ENCODE measurements at regions not wholly inside any gene's neighbourhood (a gene's known extent, or its start where the extent isn't known, plus 50 kb on each side); places are given as distances from the start of the nearest gene placed in this dataset.
"Not testable (repeated sequence)": the region's sequence is repeated elsewhere in the genome, so short reads cannot be mapped to it uniquely, and the experiment has no call there.

DNA sequence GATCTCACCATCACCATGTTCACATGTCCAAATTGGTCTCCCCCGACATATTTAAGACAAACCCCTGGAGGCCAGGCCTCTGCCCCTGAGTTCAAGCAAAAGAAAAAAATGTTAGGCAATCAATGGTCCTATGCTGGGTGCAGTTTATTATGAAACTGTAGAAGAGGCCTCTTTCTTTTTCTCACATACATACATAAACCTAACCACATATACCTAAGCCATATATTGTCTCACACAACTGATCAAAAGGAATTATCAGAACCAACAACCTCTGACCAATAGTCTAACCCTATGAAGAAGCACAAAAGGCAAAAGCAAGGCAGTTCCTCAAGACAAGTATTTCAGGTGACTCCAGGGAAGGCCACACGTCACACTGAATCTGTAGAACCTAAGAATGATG lies 49.9 kb downstream of the ILRUN start:
- H3K4me3 ChIP-seq (ENCODE audit: low read length), result no peak overlapping the region
- no peaks in the 10 kb centered on the region for H3K27me3 ChIP-seq (replicated peaks; ENCODE audit: control insufficient read depth, insufficient read depth, low read length)
- peaks cover 7% of the 10 kb centered on the region for H3K4me1 ChIP-seq (ENCODE audit: control insufficient read depth, insufficient read depth, low read length)
- no peaks in the 10 kb centered on the region for H3K9me3 ChIP-seq (ENCODE audit: control insufficient read depth, low read length)
- H3K36me3 ChIP-seq (ENCODE audit: control insufficient read depth, insufficient read depth, low read length, severe bottlenecking), result peaks cover 45% of the 10 kb centered on the region
- H3K9ac ChIP-seq (ENCODE audit: low read length), result no peak overlapping the region
- no peak for DNase-seq (ENCODE audit: low read depth)

DNA sequence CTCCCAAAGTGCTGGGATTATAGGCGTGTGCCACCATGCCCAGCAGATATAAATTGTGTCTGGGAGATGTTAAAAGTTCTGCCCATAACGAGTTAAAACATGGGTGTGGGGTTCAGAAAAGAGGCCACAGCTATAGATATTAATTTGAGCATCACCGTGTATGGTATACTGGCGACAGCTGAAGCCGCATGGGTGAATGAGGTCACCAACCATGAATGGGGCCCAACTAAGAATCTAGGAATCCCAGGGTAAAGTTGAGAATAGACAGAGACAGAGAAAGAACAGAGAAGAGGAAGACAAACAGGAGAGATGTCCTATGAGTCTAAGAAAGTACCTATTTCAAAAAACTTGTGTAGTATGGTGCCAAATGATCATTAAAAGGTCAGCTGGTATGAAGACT lies 50.9 kb downstream of the ILRUN start:
- no peak for DNase-seq (ENCODE audit: low read depth)
- no peak overlapping the region for H3K4me3 ChIP-seq (ENCODE audit: low read length)
- peaks cover 40% of the 10 kb centered on the region for H3K36me3 ChIP-seq (ENCODE audit: control insufficient read depth, insufficient read depth, low read length, severe bottlenecking)
- H3K27me3 ChIP-seq (replicated peaks; ENCODE audit: control insufficient read depth, insufficient read depth, low read length), result no peaks in the 10 kb centered on the region
- H3K4me1 ChIP-seq (ENCODE audit: control insufficient read depth, insufficient read depth, low read length), result peaks cover 7% of the 10 kb centered on the region
- no peaks in the 10 kb centered on the region for H3K9me3 ChIP-seq (ENCODE audit: control insufficient read depth, low read length)
- H3K9ac ChIP-seq (ENCODE audit: low read length), result no peak overlapping the region

DNA sequence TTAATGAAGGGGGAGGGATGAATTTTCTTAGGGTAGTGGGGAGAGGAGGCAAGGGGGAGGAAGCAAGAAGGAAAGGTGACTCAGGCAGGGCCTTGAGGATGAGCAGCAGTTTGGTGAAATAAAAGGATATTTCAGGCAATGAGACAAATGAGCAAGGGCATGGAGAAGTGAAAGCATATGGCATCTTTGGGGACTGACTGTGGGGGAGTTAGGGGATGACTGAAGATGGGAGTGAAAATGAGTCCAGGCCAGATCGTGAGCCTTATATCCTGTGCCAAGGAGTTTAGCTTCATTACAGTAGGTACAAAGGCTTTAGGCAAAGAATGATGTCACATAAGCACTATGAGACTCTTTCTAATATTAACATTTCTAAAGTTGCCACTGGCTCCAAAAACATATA lies 51.9 kb downstream of the ILRUN start:
- Histone ChIP-seq H3K9ac (ENCODE audit: low read length) (no peak overlapping the region), H3K4me1 (ENCODE audit: control insufficient read depth, insufficient read depth, low read length) (peaks cover 7% of the 10 kb centered on the region), H3K4me3 (ENCODE audit: low read length) (no peak overlapping the region), H3K27me3 (replicated peaks; ENCODE audit: control insufficient read depth, insufficient read depth, low read length) (no peaks in the 10 kb centered on the region), H3K9me3 (ENCODE audit: control insufficient read depth, low read length) (no peaks in the 10 kb centered on the region), H3K36me3 (ENCODE audit: control insufficient read depth, insufficient read depth, low read length, severe bottlenecking) (peaks cover 39% of the 10 kb centered on the region)
- DNase-seq (ENCODE audit: low read depth), result no peak

DNA sequence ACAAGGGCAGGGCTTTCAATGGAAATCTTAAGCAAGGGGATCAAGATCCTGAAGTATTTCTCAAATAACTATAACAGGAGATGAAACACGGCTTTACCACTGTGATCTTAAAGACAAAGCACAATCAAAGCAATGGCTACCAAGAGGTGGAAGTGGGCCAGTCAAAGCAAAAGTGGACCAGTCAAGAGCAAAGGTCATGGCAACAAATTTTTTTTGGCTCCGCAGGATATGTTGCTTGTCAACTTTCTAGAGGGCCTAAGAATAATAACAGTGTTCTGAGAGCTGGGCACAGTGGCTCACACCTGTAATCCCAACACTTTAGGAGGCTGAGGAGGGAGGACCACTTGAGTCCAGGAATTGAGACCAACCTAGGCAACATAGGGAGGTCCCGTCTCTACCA lies 54.1 kb downstream of the ILRUN start:
- Histone ChIP-seq H3K36me3 (ENCODE audit: control insufficient read depth, insufficient read depth, low read length, severe bottlenecking) (peaks cover 35% of the 10 kb centered on the region), H3K27me3 (replicated peaks; ENCODE audit: control insufficient read depth, insufficient read depth, low read length) (no peaks in the 10 kb centered on the region), H3K4me3 (ENCODE audit: low read length) (no peak overlapping the region), H3K4me1 (ENCODE audit: control insufficient read depth, insufficient read depth, low read length) (peaks cover 7% of the 10 kb centered on the region), H3K9ac (ENCODE audit: low read length) (no peak overlapping the region), H3K9me3 (ENCODE audit: control insufficient read depth, low read length) (no peaks in the 10 kb centered on the region)
- DNase-seq (ENCODE audit: low read depth), result no peak

DNA sequence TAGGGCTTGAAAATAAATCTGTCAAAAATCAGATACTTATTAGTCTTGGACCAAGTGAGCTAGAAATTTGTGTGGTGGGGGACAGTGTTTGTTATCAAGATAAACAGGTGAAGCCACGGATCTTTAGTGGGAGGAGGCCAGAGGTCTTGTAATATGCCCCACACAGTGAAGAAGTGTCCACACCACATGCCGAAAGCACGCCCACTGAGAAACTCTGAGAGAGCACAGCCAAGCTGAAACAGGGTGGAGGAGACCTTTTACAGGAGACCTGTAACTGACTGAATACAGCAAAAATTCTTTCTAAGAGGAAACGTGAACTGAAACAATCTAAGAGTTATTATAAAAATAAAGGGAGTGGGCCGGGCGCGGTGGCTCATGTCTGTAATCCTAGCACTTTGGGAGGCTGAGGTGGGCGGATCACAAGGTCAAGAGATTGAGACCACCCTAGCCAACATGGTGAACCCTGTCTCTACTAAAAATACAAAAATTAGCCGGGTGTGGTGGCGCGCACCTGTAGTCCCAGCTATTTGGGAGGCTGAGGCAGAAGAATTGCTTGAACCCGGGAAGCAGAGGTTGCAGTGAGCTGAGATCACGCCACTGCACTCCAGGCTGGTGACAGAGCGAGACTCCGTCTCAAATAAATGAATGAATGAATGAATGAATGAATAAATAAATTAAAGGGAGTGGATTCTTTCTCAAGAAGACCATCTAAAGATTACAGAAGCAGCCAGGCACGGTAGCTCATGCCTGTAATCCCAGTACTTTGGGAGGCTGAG lies 56.3 kb downstream of the ILRUN start:
- not testable (repeated sequence) for H3K9ac ChIP-seq (ENCODE audit: low read length); H3K27me3 ChIP-seq (replicated peaks; ENCODE audit: control insufficient read depth, insufficient read depth, low read length); DNase-seq (ENCODE audit: low read depth); H3K4me1 ChIP-seq (ENCODE audit: control insufficient read depth, insufficient read depth, low read length); H3K9me3 ChIP-seq (ENCODE audit: control insufficient read depth, low read length); H3K4me3 ChIP-seq (ENCODE audit: low read length)
- peaks cover 25% of the 10 kb centered on the region for H3K36me3 ChIP-seq (ENCODE audit: control insufficient read depth, insufficient read depth, low read length, severe bottlenecking)

DNA sequence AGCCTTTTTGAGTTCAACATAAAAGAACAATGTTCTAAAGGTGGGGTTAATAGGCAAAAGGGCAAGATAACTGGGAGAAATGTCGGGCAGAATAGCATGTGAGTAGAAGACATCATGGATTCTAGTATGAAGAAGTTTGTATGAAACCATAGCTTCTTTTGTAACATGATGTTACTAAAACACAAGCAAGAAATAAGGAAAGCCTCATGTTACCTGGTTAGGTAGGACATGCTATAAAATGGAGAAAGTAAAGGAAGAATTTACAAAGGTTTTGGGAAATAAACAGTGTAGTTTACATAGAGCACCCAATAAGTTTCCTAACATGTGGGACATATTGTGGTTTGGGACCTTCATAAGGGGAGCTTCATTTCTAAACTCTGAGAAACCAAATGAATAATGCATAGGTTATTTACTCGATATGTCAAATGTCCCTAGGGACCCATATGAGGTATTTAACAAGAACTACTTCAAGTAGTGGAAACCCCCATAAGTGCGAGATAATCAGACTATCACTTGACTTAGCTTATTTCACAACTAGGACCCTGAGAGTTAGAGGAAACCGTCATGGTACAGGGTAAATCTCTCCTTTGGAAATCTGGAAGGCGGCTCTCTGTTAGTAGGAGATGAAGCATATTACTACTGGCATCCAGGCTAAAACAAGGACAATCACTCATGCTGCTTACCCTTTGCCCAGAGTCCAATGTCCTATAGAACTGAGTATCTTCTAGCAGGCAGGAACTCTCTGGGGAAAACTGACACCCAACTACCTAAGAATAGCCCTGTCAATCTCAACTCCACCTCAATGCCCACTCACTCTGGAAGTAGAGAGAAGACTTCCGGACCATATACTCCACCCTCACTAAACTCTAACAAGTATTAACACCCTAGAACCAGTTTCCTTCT lies 57.5 kb downstream of the ILRUN start:
- no peak for DNase-seq (ENCODE audit: low read depth)
- Histone ChIP-seq H3K9me3 (ENCODE audit: control insufficient read depth, low read length) (no peaks in the 10 kb centered on the region), H3K27me3 (replicated peaks; ENCODE audit: control insufficient read depth, insufficient read depth, low read length) (no peaks in the 10 kb centered on the region), H3K4me1 (ENCODE audit: control insufficient read depth, insufficient read depth, low read length) (no peaks in the 10 kb centered on the region), H3K4me3 (ENCODE audit: low read length) (no peak overlapping the region), H3K36me3 (ENCODE audit: control insufficient read depth, insufficient read depth, low read length, severe bottlenecking) (peaks cover 19% of the 10 kb centered on the region), H3K9ac (ENCODE audit: low read length) (no peak overlapping the region)

DNA sequence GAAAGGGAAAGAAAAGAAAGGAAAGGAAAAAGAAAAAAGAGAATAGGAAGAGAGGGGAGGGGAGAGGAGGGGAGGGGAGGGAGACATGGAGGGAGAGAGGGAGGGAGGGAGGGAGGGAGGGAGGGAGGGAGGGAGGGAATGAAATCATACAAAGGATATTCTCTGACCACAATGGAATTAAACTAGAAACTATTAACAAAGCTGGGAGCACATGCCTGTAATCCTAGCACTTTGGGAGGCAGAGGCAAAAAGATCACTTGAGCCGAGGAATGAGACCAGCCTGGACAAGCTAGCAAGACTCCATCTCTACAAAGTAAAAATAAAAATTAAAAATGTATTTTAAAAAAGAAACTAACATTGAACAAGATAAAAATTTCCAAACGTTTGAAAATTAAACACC lies 62.8 kb downstream of the ILRUN start:
- Histone ChIP-seq H3K36me3 (ENCODE audit: control insufficient read depth, insufficient read depth, low read length, severe bottlenecking) (peaks cover 28% of the 10 kb centered on the region), H3K9ac (ENCODE audit: low read length) (no peak overlapping the region)
- DNase-seq (ENCODE audit: low read depth), result no peak

DNA sequence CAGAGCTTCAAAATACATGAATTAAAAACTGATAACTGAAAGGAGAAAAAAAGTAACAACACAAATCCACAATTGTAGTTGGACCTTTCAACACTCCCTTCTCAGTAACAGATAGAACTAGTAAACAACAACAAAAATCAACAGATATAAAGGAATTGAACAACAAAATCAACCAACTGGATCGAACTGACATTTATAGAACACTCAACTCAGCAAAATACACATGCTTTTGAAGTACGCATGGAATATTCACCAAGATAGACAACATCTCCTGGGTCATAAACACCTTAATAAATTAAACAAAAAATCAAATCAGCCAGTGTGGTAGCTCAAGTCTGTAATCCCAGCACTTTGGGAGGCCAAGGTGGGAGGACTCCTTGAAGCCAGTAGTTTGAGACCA lies 63.3 kb downstream of the ILRUN start:
- no peak overlapping the region for H3K9ac ChIP-seq (ENCODE audit: low read length)

More for the DNA sequence above, 62.8 kb downstream of the ILRUN start:
- no peaks in the 10 kb centered on the region for H3K27me3 ChIP-seq (replicated peaks; ENCODE audit: control insufficient read depth, insufficient read depth, low read length)
- no peak overlapping the region for H3K4me3 ChIP-seq (ENCODE audit: low read length)
- peaks cover 15% of the 10 kb centered on the region for H3K4me1 ChIP-seq (ENCODE audit: control insufficient read depth, insufficient read depth, low read length)
- no peaks in the 10 kb centered on the region for H3K9me3 ChIP-seq (ENCODE audit: control insufficient read depth, low read length)

DNA sequence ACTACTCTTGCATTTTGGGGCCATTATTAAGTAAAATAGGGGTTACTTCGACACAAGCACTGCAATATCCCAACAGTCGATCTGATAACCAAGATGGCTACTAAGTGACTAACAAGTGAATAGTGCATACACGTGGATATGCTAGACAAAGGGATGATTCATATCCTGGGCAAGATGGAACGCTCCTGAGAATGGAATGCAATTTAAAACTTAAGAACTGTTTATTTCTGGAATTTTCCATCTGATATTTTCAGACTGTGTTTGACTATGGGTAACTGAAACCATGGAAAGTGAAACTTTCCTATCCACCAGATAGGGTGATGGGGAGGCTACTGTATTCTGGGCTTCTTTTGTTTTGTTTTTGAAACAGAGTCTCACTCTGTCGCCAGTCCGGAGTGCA lies 66.5 kb downstream of the ILRUN start:
- peak; percentile 82 for DNase-seq (ENCODE audit: low read depth)
- H3K36me3 ChIP-seq (ENCODE audit: control insufficient read depth, insufficient read depth, low read length, severe bottlenecking), result peaks cover 20% of the 10 kb centered on the region
- no peaks in the 10 kb centered on the region for H3K27me3 ChIP-seq (replicated peaks; ENCODE audit: control insufficient read depth, insufficient read depth, low read length)
- H3K9me3 ChIP-seq (ENCODE audit: control insufficient read depth, low read length), result no peaks in the 10 kb centered on the region
- H3K9ac ChIP-seq (ENCODE audit: low read length), result peak overlapping the region; percentile 41
- H3K4me3 ChIP-seq (ENCODE audit: low read length), result peak overlapping the region; percentile 11
- H3K4me1 ChIP-seq (ENCODE audit: control insufficient read depth, insufficient read depth, low read length), result peaks cover 15% of the 10 kb centered on the region

More for the DNA sequence above, 63.3 kb downstream of the ILRUN start:
- peaks cover 15% of the 10 kb centered on the region for H3K4me1 ChIP-seq (ENCODE audit: control insufficient read depth, insufficient read depth, low read length)
- H3K27me3 ChIP-seq (replicated peaks; ENCODE audit: control insufficient read depth, insufficient read depth, low read length), result no peaks in the 10 kb centered on the region
- H3K4me3 ChIP-seq (ENCODE audit: low read length), result no peak overlapping the region
- peaks cover 28% of the 10 kb centered on the region for H3K36me3 ChIP-seq (ENCODE audit: control insufficient read depth, insufficient read depth, low read length, severe bottlenecking)
- no peaks in the 10 kb centered on the region for H3K9me3 ChIP-seq (ENCODE audit: control insufficient read depth, low read length)
- DNase-seq (ENCODE audit: low read depth), result no peak

DNA sequence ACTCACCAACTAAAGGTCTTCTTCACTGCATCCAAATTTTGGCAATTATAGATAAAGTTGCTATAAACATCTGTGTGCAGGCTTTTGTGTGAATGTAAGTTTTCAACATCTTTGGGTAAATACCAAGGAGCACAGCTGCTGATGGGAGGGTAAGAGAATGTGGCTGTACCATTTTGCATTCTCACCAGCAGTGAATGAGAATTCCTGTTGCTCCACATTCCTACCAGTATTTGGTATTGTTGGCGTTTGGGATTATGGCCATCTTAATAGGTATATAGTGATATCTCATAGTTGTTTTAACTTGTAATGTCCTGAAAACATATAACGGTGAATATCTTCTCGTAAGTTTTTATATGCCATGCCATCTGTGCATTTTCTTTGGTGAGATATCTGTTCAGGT lies 69.3 kb downstream of the ILRUN start:
- H3K4me1 ChIP-seq (ENCODE audit: control insufficient read depth, insufficient read depth, low read length), result peaks cover 15% of the 10 kb centered on the region
- H3K4me3 ChIP-seq (ENCODE audit: low read length), result no peak overlapping the region
- no peak for DNase-seq (ENCODE audit: low read depth)
- H3K27me3 ChIP-seq (replicated peaks; ENCODE audit: control insufficient read depth, insufficient read depth, low read length), result no peaks in the 10 kb centered on the region
- H3K36me3 ChIP-seq (ENCODE audit: control insufficient read depth, insufficient read depth, low read length, severe bottlenecking), result peaks cover 16% of the 10 kb centered on the region
- H3K9me3 ChIP-seq (ENCODE audit: control insufficient read depth, low read length), result no peaks in the 10 kb centered on the region
- H3K9ac ChIP-seq (ENCODE audit: low read length), result no peak overlapping the region

DNA sequence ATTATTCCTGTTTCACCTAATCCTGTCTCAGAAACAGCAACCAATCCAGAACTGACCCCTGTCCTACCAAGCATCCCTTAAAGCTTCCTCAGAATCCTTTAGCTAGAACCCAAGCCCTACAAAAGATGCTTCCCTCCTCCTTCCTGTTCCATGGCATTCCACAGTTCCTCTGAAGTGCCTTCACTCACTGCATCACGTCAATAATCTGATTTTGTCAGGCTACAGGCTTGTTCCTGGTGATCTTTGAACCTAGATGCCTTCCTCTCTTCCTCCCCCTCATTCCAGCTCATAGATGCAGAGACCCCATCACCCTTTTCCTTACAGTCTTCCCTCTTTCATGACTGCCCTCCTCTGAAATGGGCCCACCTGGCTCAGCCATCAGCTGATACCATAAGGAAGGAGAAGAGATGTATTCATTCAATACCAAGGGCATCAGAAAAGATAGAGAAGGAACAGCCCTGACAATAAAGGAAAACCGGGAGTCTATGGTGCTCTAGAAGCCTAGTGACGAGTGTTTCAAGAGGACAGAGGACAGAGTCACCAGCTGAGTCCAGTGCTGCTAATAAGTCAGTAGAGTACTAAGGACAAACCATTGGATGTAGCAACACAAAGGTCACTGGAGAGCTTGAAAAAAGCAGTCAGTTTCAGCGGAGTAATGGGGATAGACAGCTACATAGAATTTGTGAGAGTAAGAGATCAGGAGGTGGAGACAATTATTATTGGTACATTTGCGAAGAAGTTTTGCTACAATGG lies 62.5 kb upstream of the SPDEF start:
- no peak for DNase-seq (ENCODE audit: low read depth)
- Histone ChIP-seq H3K4me3 (ENCODE audit: low read length) (no peak overlapping the region), H3K27me3 (replicated peaks; ENCODE audit: control insufficient read depth, insufficient read depth, low read length) (no peaks in the 10 kb centered on the region), H3K36me3 (ENCODE audit: control insufficient read depth, insufficient read depth, low read length, severe bottlenecking) (peaks cover 13% of the 10 kb centered on the region), H3K4me1 (ENCODE audit: control insufficient read depth, insufficient read depth, low read length) (no peaks in the 10 kb centered on the region), H3K9ac (ENCODE audit: low read length) (no peak overlapping the region), H3K9me3 (ENCODE audit: control insufficient read depth, low read length) (no peaks in the 10 kb centered on the region)
